H9 (cell line): ENCODE measurements at regions not wholly inside any gene's neighbourhood (a gene's known extent, or its start where the extent isn't known, plus 50 kb on each side); places are given as distances from the start of the nearest gene placed in this dataset.

Experiments used
- DNase-seq: peaks from one replicate; pipeline ENCODE4 v3.0.0-alpha.2; 2017
- H2AFZ ChIP-seq: one replicate; pipeline ENCODE4 v1.6.1; 2013; ENCODE audit warnings: mild to moderate bottlenecking, low read length, control low read depth, moderate library complexity
- H2AK5ac ChIP-seq: 2 replicates; pipeline ENCODE4 v1.6.1; 2013; ENCODE audit warnings: low read length, control low read depth, mixed read lengths; ENCODE audit not compliant: insufficient read length
- H2BK120ac ChIP-seq: one replicate; pipeline ENCODE4 v1.6.1; 2013; ENCODE audit warnings: low read depth, mild to moderate bottlenecking, low read length, control low read depth, inconsistent platforms; ENCODE audit not compliant: poor library complexity, severe bottlenecking
- H2BK12ac ChIP-seq: 2 replicates; pipeline ENCODE4 v1.6.1; 2013; ENCODE audit warnings: low read length, control low read depth, mixed read lengths, low read depth; ENCODE audit not compliant: insufficient read length
- H2BK15ac ChIP-seq: 2 replicates; pipeline ENCODE4 v1.6.1; 2013; ENCODE audit warnings: low read depth, low read length, control low read depth
- H2BK20ac ChIP-seq: one replicate; pipeline ENCODE4 v1.6.1; 2013; ENCODE audit warnings: low read depth, mild to moderate bottlenecking, low read length, control low read depth, inconsistent platforms; ENCODE audit not compliant: poor library complexity, severe bottlenecking
- H2BK5ac ChIP-seq: 2 replicates; pipeline ENCODE4 v1.6.1; 2013; ENCODE audit warnings: low read length, control low read depth, mixed read lengths; ENCODE audit not compliant: insufficient read length
- H3K14ac ChIP-seq: 2 replicates; pipeline ENCODE4 v1.6.1; 2013; ENCODE audit warnings: low read length, control low read depth; ENCODE audit not compliant: insufficient read depth
- H3K18ac ChIP-seq: 2 replicates; pipeline ENCODE4 v1.6.1; 2013; ENCODE audit warnings: low read depth, mild to moderate bottlenecking, mixed read lengths, low read length, control low read depth; ENCODE audit not compliant: insufficient read length
- H3K23ac ChIP-seq: 2 replicates; pipeline ENCODE4 v1.6.1; 2013; ENCODE audit warnings: low read length, control low read depth, mixed read lengths, low read depth; ENCODE audit not compliant: insufficient read length
- H3K23me2 ChIP-seq: 2 replicates; pipeline ENCODE4 v1.6.1; 2013; ENCODE audit warnings: low read depth, mild to moderate bottlenecking, mixed read lengths, low read length, control low read depth; ENCODE audit not compliant: insufficient read length, poor library complexity, severe bottlenecking
- H3K27ac ChIP-seq: 2 replicates; pipeline ENCODE4 v1.5.1; 2013; ENCODE audit warnings: low read length, control low read depth, mixed read lengths, low read depth; ENCODE audit not compliant: insufficient read length
- H3K27me3 ChIP-seq: 2 replicates; pipeline ENCODE4 v1.6.1; 2013; ENCODE audit warnings: low read length, control low read depth, inconsistent platforms; ENCODE audit not compliant: insufficient read depth
- H3K4ac ChIP-seq: 2 replicates; pipeline ENCODE4 v1.6.1; 2013; ENCODE audit warnings: low read depth, mild to moderate bottlenecking, control low read depth, inconsistent platforms, low read length, moderate library complexity
- H3K4me1 ChIP-seq: 2 replicates; pipeline ENCODE4 v1.6.1; 2013; ENCODE audit warnings: low read length, control low read depth, inconsistent platforms; ENCODE audit not compliant: insufficient read depth
- H3K4me2 ChIP-seq: 2 replicates; pipeline ENCODE4 v1.6.1; 2013; ENCODE audit warnings: low read length, control low read depth, mixed read lengths; ENCODE audit not compliant: insufficient read length, insufficient read depth
- H3K56ac ChIP-seq: 2 replicates; pipeline ENCODE4 v1.6.1; 2013; ENCODE audit warnings: low read depth, mild to moderate bottlenecking, mixed read lengths, low read length, control low read depth; ENCODE audit not compliant: insufficient read length
- H3K79me1 ChIP-seq: 2 replicates; pipeline ENCODE4 v1.6.1; 2013; ENCODE audit warnings: low read depth, mild to moderate bottlenecking, moderate library complexity, low read length, control low read depth, inconsistent platforms; ENCODE audit not compliant: insufficient read depth, poor library complexity, severe bottlenecking
- H3K79me2 ChIP-seq: 2 replicates; pipeline ENCODE4 v1.6.1; 2013; ENCODE audit warnings: low read length, control low read depth, inconsistent platforms; ENCODE audit not compliant: insufficient read depth
- H3K9ac ChIP-seq: 2 replicates; pipeline ENCODE4 v1.6.1; 2013; ENCODE audit warnings: low read length, control low read depth, mixed read lengths; ENCODE audit not compliant: insufficient read length; ENCODE audit errors: extremely low read depth
- H3K9me3 ChIP-seq: one replicate; pipeline ENCODE4 v1.6.1; 2013; ENCODE audit warnings: low read depth, low read length, inconsistent platforms; ENCODE audit not compliant: control insufficient read depth
- H3T11ph ChIP-seq: one replicate; pipeline ENCODE4 v1.6.1; 2013; ENCODE audit warnings: mild to moderate bottlenecking, low read length, control low read depth, inconsistent platforms
- H4K20me1 ChIP-seq: one replicate; pipeline ENCODE4 v1.6.1; 2013; ENCODE audit not compliant: control insufficient read depth, insufficient read length, insufficient read depth
- H4K5ac ChIP-seq: 2 replicates; pipeline ENCODE4 v1.6.1; 2013; ENCODE audit warnings: low read depth, mild to moderate bottlenecking, mixed read lengths, low read length, control low read depth; ENCODE audit not compliant: insufficient read length
- H4K8ac ChIP-seq: replicated peaks from 2 replicates; pipeline ENCODE4 v1.6.1; 2013; ENCODE audit warnings: low read length, control low read depth, mixed read lengths, low read depth; ENCODE audit not compliant: insufficient read length
- H4K91ac ChIP-seq: 2 replicates; pipeline ENCODE4 v1.6.1; 2013; ENCODE audit warnings: low read depth, mild to moderate bottlenecking, moderate library complexity, mixed read lengths, low read length, control low read depth; ENCODE audit not compliant: insufficient read length
- H3K27ac Mint-ChIP-seq, 3 experiments: 2 replicates in 2 of 3; 3 replicates in 1 of 3; pipeline ENCODE4 v1.8.0; 2020 to 2021; ENCODE audit warnings: mixed read lengths in 3 of 3, mild to moderate bottlenecking in 1 of 3, moderate library complexity in 1 of 3
- H3K27me3 Mint-ChIP-seq: 2 replicates; pipeline ENCODE4 v1.8.0; 2021; ENCODE audit warnings: low read depth, mild to moderate bottlenecking, moderate library complexity, mixed read lengths
- H3K36me3 Mint-ChIP-seq, 3 experiments: 2 replicates in 2 of 3; 3 replicates in 1 of 3; pipeline ENCODE4 v1.8.0; 2020 to 2021; ENCODE audit warnings: low read depth in 3 of 3, mixed read lengths in 3 of 3; ENCODE audit not compliant: insufficient read depth in 1 of 3
- H3K4me1 Mint-ChIP-seq, 2 experiments: 2 replicates each; pipeline ENCODE4 v1.8.0; 2020; ENCODE audit warnings: mixed read lengths in 2 of 2
- H3K4me3 Mint-ChIP-seq, 2 experiments: 2 replicates in 1 of 2; 3 replicates in 1 of 2; pipeline ENCODE4 v1.8.0; 2020 to 2021; ENCODE audit warnings: mild to moderate bottlenecking in 2 of 2, mixed read lengths in 2 of 2, moderate library complexity in 1 of 2
- H3K9me3 Mint-ChIP-seq, 2 experiments: 2 replicates in 1 of 2; 3 replicates in 1 of 2; pipeline ENCODE4 v1.8.0; 2020; ENCODE audit warnings: mild to moderate bottlenecking in 2 of 2, mixed read lengths in 2 of 2, moderate library complexity in 1 of 2
- WGBS: extraction: QIAGEN DNeasy Blood & Tissue Kit; methylation state at CpG from one replicate; pipeline ENCODE4 v1.1.7; 2013; ENCODE audit warnings: missing lambda C conversion rate, low lambda C conversion rate, mixed read lengths; ENCODE audit not compliant: insufficient read length; ENCODE audit errors: extremely low coverage; 5-methylcytosine and 5-hydroxymethylcytosine counted together
- TF ChIP-seq, protein P1 (sequence below): fragments of 200-600 bp; sonication (generic); conservative IDR thresholded peaks from 3 replicates; pipeline ENCODE4 v1.8.0; 2021; ENCODE audit warnings: antibody characterized with exemption, mild to moderate bottlenecking

- H3K4me1 ChIP-seq = no peaks in the 10 kb centered on the region
- no peak for DNase-seq
- H3K56ac ChIP-seq = no peak overlapping the region
- no peaks in the 10 kb centered on the region; the same call in 1 of the 2 replicates for H3K27me3 ChIP-seq
- no peak overlapping the region for H3K18ac ChIP-seq
- no peak overlapping the region for H4K91ac ChIP-seq
- Mint-ChIP-seq H3K4me1 (no peaks in the 10 kb centered on the region), H3K4me3 (no peak overlapping the region), H3K27ac (no peak overlapping the region; a peak in 1 of 7 replicates), H3K9me3 (peaks cover 36% of the 10 kb centered on the region in 2 experiments), H3K36me3 (peaks cover 5 to 28% (median 7%) of the 10 kb centered on the region in 3 experiments; a peak in 6 of 7 replicates), H3K27me3 (peaks cover 6% of the 10 kb centered on the region)
- no peak overlapping the region for H3K14ac ChIP-seq
- H3K4ac ChIP-seq = no peak overlapping the region
- no peak overlapping the region for H3T11ph ChIP-seq
- no peak overlapping the region for H4K8ac ChIP-seq
- H2BK5ac ChIP-seq = no peak overlapping the region
- no peak overlapping the region for H3K9ac ChIP-seq
- TF ChIP-seq, protein P1, sequence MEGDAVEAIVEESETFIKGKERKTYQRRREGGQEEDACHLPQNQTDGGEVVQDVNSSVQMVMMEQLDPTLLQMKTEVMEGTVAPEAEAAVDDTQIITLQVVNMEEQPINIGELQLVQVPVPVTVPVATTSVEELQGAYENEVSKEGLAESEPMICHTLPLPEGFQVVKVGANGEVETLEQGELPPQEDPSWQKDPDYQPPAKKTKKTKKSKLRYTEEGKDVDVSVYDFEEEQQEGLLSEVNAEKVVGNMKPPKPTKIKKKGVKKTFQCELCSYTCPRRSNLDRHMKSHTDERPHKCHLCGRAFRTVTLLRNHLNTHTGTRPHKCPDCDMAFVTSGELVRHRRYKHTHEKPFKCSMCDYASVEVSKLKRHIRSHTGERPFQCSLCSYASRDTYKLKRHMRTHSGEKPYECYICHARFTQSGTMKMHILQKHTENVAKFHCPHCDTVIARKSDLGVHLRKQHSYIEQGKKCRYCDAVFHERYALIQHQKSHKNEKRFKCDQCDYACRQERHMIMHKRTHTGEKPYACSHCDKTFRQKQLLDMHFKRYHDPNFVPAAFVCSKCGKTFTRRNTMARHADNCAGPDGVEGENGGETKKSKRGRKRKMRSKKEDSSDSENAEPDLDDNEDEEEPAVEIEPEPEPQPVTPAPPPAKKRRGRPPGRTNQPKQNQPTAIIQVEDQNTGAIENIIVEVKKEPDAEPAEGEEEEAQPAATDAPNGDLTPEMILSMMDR = no peak
- H3K4me2 ChIP-seq = no peak overlapping the region
- no peaks in the 10 kb centered on the region for H4K20me1 ChIP-seq
- H2BK12ac ChIP-seq = no peak overlapping the region
- no peaks in the 10 kb centered on the region for H3K79me1 ChIP-seq
- no peak overlapping the region for H3K27ac ChIP-seq
- no peak overlapping the region for H2BK120ac ChIP-seq
- no peak overlapping the region for H2BK20ac ChIP-seq
- no peak overlapping the region for H2AK5ac ChIP-seq
- no peaks in the 10 kb centered on the region for H3K79me2 ChIP-seq
- H3K9me3 ChIP-seq = peaks cover 11% of the 10 kb centered on the region
- WGBS = no CpG with 5 or more reads among the region's 3 CpGs
- H3K23ac ChIP-seq = no peak overlapping the region
- H2AFZ ChIP-seq = no peak overlapping the region
- H3K23me2 ChIP-seq = no peaks in the 10 kb centered on the region
- no peak overlapping the region for H4K5ac ChIP-seq
- no peak overlapping the region for H2BK15ac ChIP-seq
Measured at GRCh38 chr15:93399121-93399520, 310.1 kb upstream of the RGMA start.
